H9 (cell line): ENCODE measurements at regions not wholly inside any gene's neighbourhood (a gene's known extent, or its start where the extent isn't known, plus 50 kb on each side); places are given as distances from the start of the nearest gene placed in this dataset.

Source experiments
- DNase-seq: peaks from one replicate; pipeline ENCODE4 v3.0.0-alpha.2; 2017
- H2AFZ ChIP-seq: one replicate; pipeline ENCODE4 v1.6.1; 2013; ENCODE audit warnings: mild to moderate bottlenecking, low read length, control low read depth, moderate library complexity
- H2AK5ac ChIP-seq: 2 replicates; pipeline ENCODE4 v1.6.1; 2013; ENCODE audit warnings: low read length, control low read depth, mixed read lengths; ENCODE audit not compliant: insufficient read length
- H2BK120ac ChIP-seq: one replicate; pipeline ENCODE4 v1.6.1; 2013; ENCODE audit warnings: low read depth, mild to moderate bottlenecking, low read length, control low read depth, inconsistent platforms; ENCODE audit not compliant: poor library complexity, severe bottlenecking
- H2BK12ac ChIP-seq: 2 replicates; pipeline ENCODE4 v1.6.1; 2013; ENCODE audit warnings: low read length, control low read depth, mixed read lengths, low read depth; ENCODE audit not compliant: insufficient read length
- H2BK15ac ChIP-seq: 2 replicates; pipeline ENCODE4 v1.6.1; 2013; ENCODE audit warnings: low read depth, low read length, control low read depth
- H2BK20ac ChIP-seq: one replicate; pipeline ENCODE4 v1.6.1; 2013; ENCODE audit warnings: low read depth, mild to moderate bottlenecking, low read length, control low read depth, inconsistent platforms; ENCODE audit not compliant: poor library complexity, severe bottlenecking
- H2BK5ac ChIP-seq: 2 replicates; pipeline ENCODE4 v1.6.1; 2013; ENCODE audit warnings: low read length, control low read depth, mixed read lengths; ENCODE audit not compliant: insufficient read length
- H3K14ac ChIP-seq: 2 replicates; pipeline ENCODE4 v1.6.1; 2013; ENCODE audit warnings: low read length, control low read depth; ENCODE audit not compliant: insufficient read depth
- H3K18ac ChIP-seq: 2 replicates; pipeline ENCODE4 v1.6.1; 2013; ENCODE audit warnings: low read depth, mild to moderate bottlenecking, mixed read lengths, low read length, control low read depth; ENCODE audit not compliant: insufficient read length
- H3K23ac ChIP-seq: 2 replicates; pipeline ENCODE4 v1.6.1; 2013; ENCODE audit warnings: low read length, control low read depth, mixed read lengths, low read depth; ENCODE audit not compliant: insufficient read length
- H3K23me2 ChIP-seq: 2 replicates; pipeline ENCODE4 v1.6.1; 2013; ENCODE audit warnings: low read depth, mild to moderate bottlenecking, mixed read lengths, low read length, control low read depth; ENCODE audit not compliant: insufficient read length, poor library complexity, severe bottlenecking
- H3K27ac ChIP-seq: 2 replicates; pipeline ENCODE4 v1.5.1; 2013; ENCODE audit warnings: low read length, control low read depth, mixed read lengths, low read depth; ENCODE audit not compliant: insufficient read length
- H3K27me3 ChIP-seq: 2 replicates; pipeline ENCODE4 v1.6.1; 2013; ENCODE audit warnings: low read length, control low read depth, inconsistent platforms; ENCODE audit not compliant: insufficient read depth
- H3K4ac ChIP-seq: 2 replicates; pipeline ENCODE4 v1.6.1; 2013; ENCODE audit warnings: low read depth, mild to moderate bottlenecking, control low read depth, inconsistent platforms, low read length, moderate library complexity
- H3K4me1 ChIP-seq: 2 replicates; pipeline ENCODE4 v1.6.1; 2013; ENCODE audit warnings: low read length, control low read depth, inconsistent platforms; ENCODE audit not compliant: insufficient read depth
- H3K4me2 ChIP-seq: 2 replicates; pipeline ENCODE4 v1.6.1; 2013; ENCODE audit warnings: low read length, control low read depth, mixed read lengths; ENCODE audit not compliant: insufficient read length, insufficient read depth
- H3K56ac ChIP-seq: 2 replicates; pipeline ENCODE4 v1.6.1; 2013; ENCODE audit warnings: low read depth, mild to moderate bottlenecking, mixed read lengths, low read length, control low read depth; ENCODE audit not compliant: insufficient read length
- H3K79me1 ChIP-seq: 2 replicates; pipeline ENCODE4 v1.6.1; 2013; ENCODE audit warnings: low read depth, mild to moderate bottlenecking, moderate library complexity, low read length, control low read depth, inconsistent platforms; ENCODE audit not compliant: insufficient read depth, poor library complexity, severe bottlenecking
- H3K79me2 ChIP-seq: 2 replicates; pipeline ENCODE4 v1.6.1; 2013; ENCODE audit warnings: low read length, control low read depth, inconsistent platforms; ENCODE audit not compliant: insufficient read depth
- H3K9ac ChIP-seq: 2 replicates; pipeline ENCODE4 v1.6.1; 2013; ENCODE audit warnings: low read length, control low read depth, mixed read lengths; ENCODE audit not compliant: insufficient read length; ENCODE audit errors: extremely low read depth
- H3K9me3 ChIP-seq: one replicate; pipeline ENCODE4 v1.6.1; 2013; ENCODE audit warnings: low read depth, low read length, inconsistent platforms; ENCODE audit not compliant: control insufficient read depth
- H3T11ph ChIP-seq: one replicate; pipeline ENCODE4 v1.6.1; 2013; ENCODE audit warnings: mild to moderate bottlenecking, low read length, control low read depth, inconsistent platforms
- H4K20me1 ChIP-seq: one replicate; pipeline ENCODE4 v1.6.1; 2013; ENCODE audit not compliant: control insufficient read depth, insufficient read length, insufficient read depth
- H4K5ac ChIP-seq: 2 replicates; pipeline ENCODE4 v1.6.1; 2013; ENCODE audit warnings: low read depth, mild to moderate bottlenecking, mixed read lengths, low read length, control low read depth; ENCODE audit not compliant: insufficient read length
- H4K8ac ChIP-seq: replicated peaks from 2 replicates; pipeline ENCODE4 v1.6.1; 2013; ENCODE audit warnings: low read length, control low read depth, mixed read lengths, low read depth; ENCODE audit not compliant: insufficient read length
- H4K91ac ChIP-seq: 2 replicates; pipeline ENCODE4 v1.6.1; 2013; ENCODE audit warnings: low read depth, mild to moderate bottlenecking, moderate library complexity, mixed read lengths, low read length, control low read depth; ENCODE audit not compliant: insufficient read length
- H3K27ac Mint-ChIP-seq, 3 experiments: 2 replicates in 2 of 3; 3 replicates in 1 of 3; pipeline ENCODE4 v1.8.0; 2020 to 2021; ENCODE audit warnings: mixed read lengths in 3 of 3, mild to moderate bottlenecking in 1 of 3, moderate library complexity in 1 of 3
- H3K27me3 Mint-ChIP-seq: 2 replicates; pipeline ENCODE4 v1.8.0; 2021; ENCODE audit warnings: low read depth, mild to moderate bottlenecking, moderate library complexity, mixed read lengths
- H3K36me3 Mint-ChIP-seq, 3 experiments: 2 replicates in 2 of 3; 3 replicates in 1 of 3; pipeline ENCODE4 v1.8.0; 2020 to 2021; ENCODE audit warnings: low read depth in 3 of 3, mixed read lengths in 3 of 3; ENCODE audit not compliant: insufficient read depth in 1 of 3
- H3K4me1 Mint-ChIP-seq, 2 experiments: 2 replicates each; pipeline ENCODE4 v1.8.0; 2020; ENCODE audit warnings: mixed read lengths in 2 of 2
- H3K4me3 Mint-ChIP-seq, 2 experiments: 2 replicates in 1 of 2; 3 replicates in 1 of 2; pipeline ENCODE4 v1.8.0; 2020 to 2021; ENCODE audit warnings: mild to moderate bottlenecking in 2 of 2, mixed read lengths in 2 of 2, moderate library complexity in 1 of 2
- H3K9me3 Mint-ChIP-seq, 2 experiments: 2 replicates in 1 of 2; 3 replicates in 1 of 2; pipeline ENCODE4 v1.8.0; 2020; ENCODE audit warnings: mild to moderate bottlenecking in 2 of 2, mixed read lengths in 2 of 2, moderate library complexity in 1 of 2
- CTCF ChIP-seq: fragments of 200-600 bp; sonication (generic); conservative IDR thresholded peaks from 3 replicates; pipeline ENCODE4 v1.8.0; 2021; ENCODE audit warnings: antibody characterized with exemption, mild to moderate bottlenecking
- WGBS: extraction: QIAGEN DNeasy Blood & Tissue Kit; methylation state at CpG from one replicate; pipeline ENCODE4 v1.1.7; 2013; ENCODE audit warnings: missing lambda C conversion rate, low lambda C conversion rate, mixed read lengths; ENCODE audit not compliant: insufficient read length; ENCODE audit errors: extremely low coverage; 5-methylcytosine and 5-hydroxymethylcytosine counted together

- Histone ChIP-seq H4K8ac (no peak overlapping the region), H2BK15ac (no peak overlapping the region), H3T11ph (no peak overlapping the region), H2AK5ac (no peak overlapping the region), H3K4me1 (no peaks in the 10 kb centered on the region), H4K20me1 (no peaks in the 10 kb centered on the region), H3K27me3 (no peaks in the 10 kb centered on the region), H3K27ac (no peak overlapping the region), H4K5ac (peak overlapping the region; percentile 33), H3K18ac (no peak overlapping the region), H2BK12ac (no peak overlapping the region), H3K79me1 (no peaks in the 10 kb centered on the region), H3K4ac (no peak overlapping the region), H3K56ac (no peak overlapping the region), H3K4me2 (no peak overlapping the region), H3K9ac (no peak overlapping the region), H3K9me3 (no peaks in the 10 kb centered on the region), H4K91ac (no peak overlapping the region), H2BK5ac (no peak overlapping the region), H3K23ac (no peak overlapping the region), H2BK20ac (no peak overlapping the region), H3K79me2 (no peaks in the 10 kb centered on the region), H2BK120ac (no peak overlapping the region), H3K23me2 (no peaks in the 10 kb centered on the region), H3K14ac (0 out of 2 replicates have a peak overlapping the region, but pooled peaks have one; percentile 57), H2AFZ (no peak overlapping the region)
- TF ChIP-seq CTCF = no peak
- DNase-seq = no peak
- peaks cover 2% of the 10 kb centered on the region for H3K27me3 Mint-ChIP-seq
- WGBS = no CpG with 5 or more reads among the region's 3 CpGs
- H3K4me3 Mint-ChIP-seq = no peak overlapping the region
- peaks cover 0 to 14% of the 10 kb centered on the region in 2 experiments for H3K4me1 Mint-ChIP-seq
- H3K36me3 Mint-ChIP-seq = no peaks in the 10 kb centered on the region
- no peaks in the 10 kb centered on the region for H3K9me3 Mint-ChIP-seq
- H3K27ac Mint-ChIP-seq = no peak overlapping the region; a peak in 1 of 7 replicates
Measured at GRCh38 chr7:29629507-29629906, 65.9 kb downstream of the PRR15 start.
